Fibroblast of lung (primary cell): ENCODE measurements at regions not wholly inside any gene's neighbourhood (a gene's known extent, or its start where the extent isn't known, plus 50 kb on each side); places are given as distances from the start of the nearest gene placed in this dataset.
"Not testable (repeated sequence)": the region's sequence is repeated elsewhere in the genome, so short reads cannot be mapped to it uniquely, and the experiment has no call there.

ENCODE experiments used
- DNase-seq, 2 donors: peaks; one replicate each; pipeline versions ENCODE4 v3.0.0 to v3.0.0-alpha.2; 2010; ENCODE audit warnings: low read depth in 2 of 2
- H2AFZ ChIP-seq: 2 replicates; pipeline ENCODE4 v1.5.1; 2012; ENCODE audit warnings: low read length, control low read depth, inconsistent platforms
- H3K27ac ChIP-seq: 2 replicates; pipeline ENCODE4 v1.5.1; 2011; ENCODE audit warnings: low read length, control low read depth; ENCODE audit not compliant: insufficient read depth
- H3K27me3 ChIP-seq: 2 replicates; pipeline ENCODE4 v1.5.1; 2011; ENCODE audit warnings: mild to moderate bottlenecking, low read length; ENCODE audit not compliant: control insufficient read depth, insufficient read depth
- H3K36me3 ChIP-seq: 2 replicates; pipeline ENCODE4 v1.5.1; 2011; ENCODE audit warnings: low read length; ENCODE audit not compliant: control insufficient read depth, insufficient read depth
- H3K4me1 ChIP-seq: 2 replicates; pipeline ENCODE4 v1.5.1; 2011; ENCODE audit warnings: low read length; ENCODE audit not compliant: control insufficient read depth, insufficient read depth; ENCODE audit errors: extremely low read depth
- H3K4me2 ChIP-seq: 2 replicates; pipeline ENCODE4 v1.5.1; 2011; ENCODE audit warnings: low read length, control low read depth; ENCODE audit not compliant: insufficient read depth; ENCODE audit errors: extremely low read depth
- H3K4me3 ChIP-seq, 4 experiments: fragments of 200-600 bp in 1 of 4; sonication (generic) in 1 of 4; replicated peaks in 1 of 4; 2 replicates each; pipeline ENCODE4 v1.5.1; 2011 to 2016; ENCODE audit warnings: low read length in 4 of 4, low read depth in 3 of 4, mild to moderate bottlenecking in 3 of 4, control low read depth in 2 of 4, inconsistent platforms in 1 of 4, mixed read lengths in 1 of 4; ENCODE audit not compliant: insufficient read depth in 1 of 4; ENCODE audit errors: control extremely low read depth in 1 of 4
- H3K79me2 ChIP-seq: 2 replicates; pipeline ENCODE4 v1.5.1; 2012; ENCODE audit warnings: mild to moderate bottlenecking, low read length, inconsistent platforms; ENCODE audit not compliant: control insufficient read depth, insufficient read depth
- H3K9ac ChIP-seq: 2 replicates; pipeline ENCODE4 v1.5.1; 2011; ENCODE audit warnings: mild to moderate bottlenecking, low read length, control low read depth; ENCODE audit not compliant: insufficient read depth
- H3K9me3 ChIP-seq: 2 replicates; pipeline ENCODE4 v1.5.1; 2012; ENCODE audit warnings: low read depth, low read length; ENCODE audit not compliant: control insufficient read depth, insufficient read depth
- H4K20me1 ChIP-seq: 2 replicates; pipeline ENCODE4 v1.5.1; 2011; ENCODE audit warnings: low read length; ENCODE audit not compliant: control insufficient read depth, insufficient read depth; ENCODE audit errors: extremely low read depth
- EZH2 ChIP-seq: IDR thresholded peaks from 2 replicates; pipeline ENCODE4 v1.5.1; 2012; ENCODE audit warnings: low read length, control low read depth, mild to moderate bottlenecking; ENCODE audit errors: missing control alignments
- TF ChIP-seq, protein P1 (sequence below), 2 donors: IDR thresholded peaks in 1 of 2; conservative IDR thresholded peaks in 1 of 2; 1 replicate in 1 of 2; 2 replicates in 1 of 2; pipeline ENCODE4 v1.5.1; 2011 to 2012; ENCODE audit warnings: low read length in 2 of 2, control low read depth in 1 of 2, inconsistent platforms in 1 of 2, low read depth in 1 of 2, mild to moderate bottlenecking in 1 of 2

DNA sequence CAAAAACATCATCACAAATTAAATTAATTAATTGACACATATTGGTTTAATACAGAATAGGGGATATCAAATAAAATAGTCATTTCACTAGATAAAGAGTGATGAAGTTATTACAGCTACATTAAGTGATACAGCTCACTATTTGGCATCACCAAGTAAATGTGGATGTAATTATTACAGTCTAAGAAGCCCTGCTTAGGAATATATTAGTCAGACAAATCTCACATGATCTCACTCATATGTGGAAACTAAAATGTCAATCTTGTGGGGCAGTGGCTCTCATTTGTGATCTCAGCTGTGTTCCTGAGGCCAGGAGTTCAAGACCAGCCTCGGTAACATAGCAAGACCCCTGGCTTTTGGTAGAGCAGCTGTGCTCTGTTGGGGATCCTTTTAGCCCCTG lies 233.4 kb upstream of the RGMB start:
- no peaks in the 10 kb centered on the region for H3K4me1 ChIP-seq
- H3K4me2 ChIP-seq, result no peak overlapping the region
- no peak for DNase-seq
- H3K9me3 ChIP-seq, result no peaks in the 10 kb centered on the region
- H3K79me2 ChIP-seq, result no peaks in the 10 kb centered on the region
- H4K20me1 ChIP-seq, result no peaks in the 10 kb centered on the region
- no peaks in the 10 kb centered on the region for H3K27me3 ChIP-seq
- H2AFZ ChIP-seq, result no peak overlapping the region
- no peak overlapping the region for H3K4me3 ChIP-seq
- no peak for TF ChIP-seq EZH2
- TF ChIP-seq, protein P1, sequence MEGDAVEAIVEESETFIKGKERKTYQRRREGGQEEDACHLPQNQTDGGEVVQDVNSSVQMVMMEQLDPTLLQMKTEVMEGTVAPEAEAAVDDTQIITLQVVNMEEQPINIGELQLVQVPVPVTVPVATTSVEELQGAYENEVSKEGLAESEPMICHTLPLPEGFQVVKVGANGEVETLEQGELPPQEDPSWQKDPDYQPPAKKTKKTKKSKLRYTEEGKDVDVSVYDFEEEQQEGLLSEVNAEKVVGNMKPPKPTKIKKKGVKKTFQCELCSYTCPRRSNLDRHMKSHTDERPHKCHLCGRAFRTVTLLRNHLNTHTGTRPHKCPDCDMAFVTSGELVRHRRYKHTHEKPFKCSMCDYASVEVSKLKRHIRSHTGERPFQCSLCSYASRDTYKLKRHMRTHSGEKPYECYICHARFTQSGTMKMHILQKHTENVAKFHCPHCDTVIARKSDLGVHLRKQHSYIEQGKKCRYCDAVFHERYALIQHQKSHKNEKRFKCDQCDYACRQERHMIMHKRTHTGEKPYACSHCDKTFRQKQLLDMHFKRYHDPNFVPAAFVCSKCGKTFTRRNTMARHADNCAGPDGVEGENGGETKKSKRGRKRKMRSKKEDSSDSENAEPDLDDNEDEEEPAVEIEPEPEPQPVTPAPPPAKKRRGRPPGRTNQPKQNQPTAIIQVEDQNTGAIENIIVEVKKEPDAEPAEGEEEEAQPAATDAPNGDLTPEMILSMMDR (conservative IDR thresholded peaks at IDR 0.05 in 1 of 2, IDR thresholded peaks at IDR 0.05 in 1 of 2; ENCODE audit: low read depth in 1 of 2, low read length in 2 of 2), result no peak
- H3K9ac ChIP-seq, result no peak overlapping the region
- H3K27ac ChIP-seq, result no peak overlapping the region
- H3K36me3 ChIP-seq, result no peaks in the 10 kb centered on the region

DNA sequence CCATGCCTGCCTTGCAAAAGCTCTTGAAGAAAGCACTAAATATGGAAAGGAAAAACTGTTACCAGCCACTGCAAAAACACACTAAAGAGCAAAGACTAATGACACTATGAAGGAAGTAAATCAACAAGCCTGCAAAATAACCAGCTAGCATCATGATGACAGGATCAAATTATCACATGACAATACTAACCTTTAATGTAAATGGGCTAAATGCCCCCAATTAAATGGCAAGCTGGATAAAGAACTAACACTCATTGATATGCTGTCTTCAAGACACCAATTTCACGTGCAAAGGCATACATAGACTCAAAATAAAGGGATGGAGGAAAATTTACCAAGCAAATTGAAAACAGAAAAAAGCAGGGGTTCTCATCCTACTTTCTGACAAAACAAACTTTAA lies 231.8 kb upstream of the RGMB start:
- no peak for DNase-seq
- TF ChIP-seq, protein P1 (conservative IDR thresholded peaks at IDR 0.05 in 1 of 2, IDR thresholded peaks at IDR 0.05 in 1 of 2; ENCODE audit: low read depth in 1 of 2, low read length in 2 of 2), result no peak
- TF ChIP-seq EZH2, result no peak
- no peaks in the 10 kb centered on the region for H3K4me1 ChIP-seq
- no peaks in the 10 kb centered on the region for H4K20me1 ChIP-seq
- H3K27me3 ChIP-seq, result no peaks in the 10 kb centered on the region
- no peaks in the 10 kb centered on the region for H3K79me2 ChIP-seq
- H3K27ac ChIP-seq, result no peak overlapping the region
- no peak overlapping the region for H3K4me2 ChIP-seq
- H3K36me3 ChIP-seq, result no peaks in the 10 kb centered on the region
- H3K4me3 ChIP-seq, result no peak overlapping the region
- no peak overlapping the region for H3K9ac ChIP-seq
- H2AFZ ChIP-seq, result no peak overlapping the region
- H3K9me3 ChIP-seq, result no peaks in the 10 kb centered on the region

DNA sequence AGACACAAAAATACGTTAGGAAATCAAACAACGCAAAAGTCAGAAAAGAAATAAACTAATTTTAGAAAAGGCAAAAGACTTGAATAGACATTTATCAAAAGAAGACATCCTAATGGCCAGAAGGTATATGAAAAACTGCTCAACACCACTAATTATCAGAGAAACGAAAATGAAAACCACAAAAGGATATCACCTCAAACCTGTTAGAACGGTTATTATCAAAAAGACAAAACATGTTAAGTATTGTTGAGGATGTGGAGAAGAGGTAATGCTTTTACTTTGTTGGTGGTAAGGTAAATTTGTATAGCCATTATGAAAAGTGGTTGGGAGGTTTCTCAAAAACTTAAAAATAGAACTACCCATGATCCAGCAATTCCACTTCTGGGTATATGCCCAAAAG lies 230.0 kb upstream of the RGMB start:
- Histone ChIP-seq H3K36me3 (no peaks in the 10 kb centered on the region), H3K4me3 (no peak overlapping the region), H3K9ac (no peak overlapping the region), H3K27ac (no peak overlapping the region), H3K4me2 (no peak overlapping the region), H3K79me2 (no peaks in the 10 kb centered on the region), H2AFZ (no peak overlapping the region), H3K27me3 (no peaks in the 10 kb centered on the region), H3K4me1 (no peaks in the 10 kb centered on the region), H3K9me3 (no peaks in the 10 kb centered on the region), H4K20me1 (no peaks in the 10 kb centered on the region)
- DNase-seq, result no peak
- no peak for TF ChIP-seq EZH2
- TF ChIP-seq, protein P1 (conservative IDR thresholded peaks at IDR 0.05 in 1 of 2, IDR thresholded peaks at IDR 0.05 in 1 of 2; ENCODE audit: low read depth in 1 of 2, low read length in 2 of 2), result no peak

DNA sequence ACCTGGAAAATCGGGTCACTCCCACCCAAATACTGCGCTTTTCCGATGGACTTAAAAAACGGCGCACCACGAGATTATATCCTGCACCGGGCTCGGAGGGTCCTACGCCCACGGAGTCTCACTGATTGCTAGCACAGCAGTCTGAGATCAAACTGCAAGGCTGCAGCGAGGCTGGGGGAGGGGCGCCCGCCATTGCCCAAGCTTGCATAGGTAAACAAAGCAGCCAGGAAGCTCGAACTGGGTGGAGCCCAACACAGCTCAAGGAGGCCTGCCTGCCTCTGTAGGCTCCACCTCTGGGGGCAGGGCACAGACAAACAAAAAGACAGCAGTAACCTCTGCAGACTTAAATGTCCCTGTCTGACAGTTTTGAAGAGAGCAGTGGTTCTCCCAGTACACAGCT lies 226.5 kb upstream of the RGMB start:
- H3K9me3 ChIP-seq, H3K4me3 ChIP-seq, H3K4me1 ChIP-seq, H3K36me3 ChIP-seq, H3K27me3 ChIP-seq, H3K9ac ChIP-seq, DNase-seq, H4K20me1 ChIP-seq, H3K27ac ChIP-seq, H3K4me2 ChIP-seq, H3K79me2 ChIP-seq, H2AFZ ChIP-seq: not testable (repeated sequence)
